NK-92 treated with Interleukin-12 subunit alpha and Interleukin-12 subunit beta, amount 100 ng/mL, for 24 hours (cell line): ENCODE measurements at regions not wholly inside any gene's neighbourhood (a gene's known extent, or its start where the extent isn't known, plus 50 kb on each side); places are given as distances from the start of the nearest gene placed in this dataset.
"Not testable (repeated sequence)": the region's sequence is repeated elsewhere in the genome, so short reads cannot be mapped to it uniquely, and the experiment has no call there.

Source experiments
- DNase-seq: peaks from one replicate; lab custom pipeline; 2025; lab: John Stamatoyannopoulos, UW

GRCh38 chr10:118871244-118871865, 116.6 kb upstream of the CACUL1 start:
- DNase-seq: no peak

- DNase-seq: no peak
These were observed 118.4 kb upstream of the CACUL1 start for GRCh38 chr10:118873091-118873737.

- no peak for DNase-seq
These were observed 119.0 kb upstream of the CACUL1 start for GRCh38 chr10:118873738-118874105.

GRCh38 chr10:118874171-118874570, 119.4 kb upstream of the CACUL1 start:
- no peak for DNase-seq

GRCh38 chr10:118875087-118875486, 120.3 kb upstream of the CACUL1 start:
- no peak for DNase-seq

- no peak for DNase-seq
These were observed 128.0 kb upstream of the CACUL1 start for GRCh38 chr10:118882741-118883140.

GRCh38 chr10:118892255-118892654, 137.3 kb upstream of the NANOS1 start:
- DNase-seq: no peak

- DNase-seq: not testable (repeated sequence)
These were observed 134.6 kb upstream of the NANOS1 start for GRCh38 chr10:118894891-118895290.

- no peak for DNase-seq
These were observed 128.9 kb upstream of the NANOS1 start for GRCh38 chr10:118900617-118901016.

GRCh38 chr10:118901380-118901779, 128.1 kb upstream of the NANOS1 start:
- DNase-seq: no peak

GRCh38 chr10:118901906-118902305, 127.6 kb upstream of the NANOS1 start:
- DNase-seq: no peak

GRCh38 chr10:118902656-118903055, 126.9 kb upstream of the NANOS1 start:
- DNase-seq: not testable (repeated sequence)

- no peak for DNase-seq
These were observed 126.3 kb upstream of the NANOS1 start for GRCh38 chr10:118903251-118903650.

GRCh38 chr10:118903691-118904090, 125.8 kb upstream of the NANOS1 start:
- no peak for DNase-seq

- no peak for DNase-seq
These were observed 125.2 kb upstream of the NANOS1 start for GRCh38 chr10:118904286-118904685.

- no peak for DNase-seq
These were observed 122.5 kb upstream of the NANOS1 start for GRCh38 chr10:118907051-118907450.

- no peak for DNase-seq
These were observed 120.8 kb upstream of the NANOS1 start for GRCh38 chr10:118908557-118909256.

GRCh38 chr10:118910702-118911101, 118.8 kb upstream of the NANOS1 start:
- no peak for DNase-seq

- DNase-seq: no peak
These were observed 118.2 kb upstream of the NANOS1 start for GRCh38 chr10:118911363-118911762.

GRCh38 chr10:118912961-118913600, 116.4 kb upstream of the NANOS1 start:
- no peak for DNase-seq

- DNase-seq: no peak
These were observed 115.7 kb upstream of the NANOS1 start for GRCh38 chr10:118913825-118914224.

- no peak for DNase-seq
These were observed 114.9 kb upstream of the NANOS1 start for GRCh38 chr10:118914629-118915028.

GRCh38 chr10:118915161-118915560, 114.4 kb upstream of the NANOS1 start:
- no peak for DNase-seq
